IMR-90 (cell line): ENCODE measurements at regions not wholly inside any gene's neighbourhood (a gene's known extent, or its start where the extent isn't known, plus 50 kb on each side); places are given as distances from the start of the nearest gene placed in this dataset.
"Not testable (repeated sequence)": the region's sequence is repeated elsewhere in the genome, so short reads cannot be mapped to it uniquely, and the experiment has no call there.

Experiments used
- CTCF ChIP-seq: conservative IDR thresholded peaks from 2 replicates; pipeline ENCODE4 v1.5.1; 2012; ENCODE audit warnings: mild to moderate bottlenecking, low read depth, low read length, improper control_type of control experiment
- MAFK ChIP-seq: IDR thresholded peaks from 2 replicates; pipeline ENCODE4 v1.6.1; 2012; ENCODE audit warnings: low read depth, low read length, improper control_type of control experiment
- RCOR1 ChIP-seq: IDR thresholded peaks from 2 replicates; pipeline ENCODE4 v1.6.1; 2012; ENCODE audit warnings: mild to moderate bottlenecking, low read length, improper control_type of control experiment; ENCODE audit not compliant: insufficient replicate concordance

- not testable (repeated sequence) for TF ChIP-seq CTCF, MAFK, RCOR1
Measured at GRCh38 chr2:110386546-110386945, 86.1 kb downstream of the LIMS4 start.
